ELF-1 (cell line): ENCODE measurements at regions not wholly inside any gene's neighbourhood (a gene's known extent, or its start where the extent isn't known, plus 50 kb on each side); places are given as distances from the start of the nearest gene placed in this dataset.
A peak's percentile ranks its signal among the peaks of the same experiment; 100 is the strongest.

ENCODE experiments used
- DNase-seq: peaks from one replicate; pipeline ENCODE4 v3.0.0-alpha.2; 2016; ENCODE audit warnings: low read depth, low spot score

DNA sequence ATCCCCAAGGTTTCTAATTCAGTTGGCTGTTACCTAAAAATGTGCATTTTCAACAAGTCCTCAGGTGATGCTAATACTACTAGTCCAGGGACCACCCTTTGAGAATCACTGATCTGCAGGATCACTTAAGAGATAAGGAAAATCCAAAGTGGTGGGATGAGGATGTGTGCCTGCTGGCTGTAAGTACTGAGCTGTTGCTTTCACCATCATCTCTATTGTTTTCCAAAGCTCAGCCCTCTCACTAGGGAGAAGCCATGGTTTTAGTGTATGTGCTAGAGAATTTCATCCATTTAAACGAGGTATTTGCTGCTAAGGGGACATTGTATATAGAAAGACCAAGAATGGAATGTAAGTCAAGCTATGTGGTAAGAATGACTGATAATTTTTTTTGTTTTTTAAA, 202.3 kb downstream of the KIF21A start:
- DNase-seq, result no peak

DNA sequence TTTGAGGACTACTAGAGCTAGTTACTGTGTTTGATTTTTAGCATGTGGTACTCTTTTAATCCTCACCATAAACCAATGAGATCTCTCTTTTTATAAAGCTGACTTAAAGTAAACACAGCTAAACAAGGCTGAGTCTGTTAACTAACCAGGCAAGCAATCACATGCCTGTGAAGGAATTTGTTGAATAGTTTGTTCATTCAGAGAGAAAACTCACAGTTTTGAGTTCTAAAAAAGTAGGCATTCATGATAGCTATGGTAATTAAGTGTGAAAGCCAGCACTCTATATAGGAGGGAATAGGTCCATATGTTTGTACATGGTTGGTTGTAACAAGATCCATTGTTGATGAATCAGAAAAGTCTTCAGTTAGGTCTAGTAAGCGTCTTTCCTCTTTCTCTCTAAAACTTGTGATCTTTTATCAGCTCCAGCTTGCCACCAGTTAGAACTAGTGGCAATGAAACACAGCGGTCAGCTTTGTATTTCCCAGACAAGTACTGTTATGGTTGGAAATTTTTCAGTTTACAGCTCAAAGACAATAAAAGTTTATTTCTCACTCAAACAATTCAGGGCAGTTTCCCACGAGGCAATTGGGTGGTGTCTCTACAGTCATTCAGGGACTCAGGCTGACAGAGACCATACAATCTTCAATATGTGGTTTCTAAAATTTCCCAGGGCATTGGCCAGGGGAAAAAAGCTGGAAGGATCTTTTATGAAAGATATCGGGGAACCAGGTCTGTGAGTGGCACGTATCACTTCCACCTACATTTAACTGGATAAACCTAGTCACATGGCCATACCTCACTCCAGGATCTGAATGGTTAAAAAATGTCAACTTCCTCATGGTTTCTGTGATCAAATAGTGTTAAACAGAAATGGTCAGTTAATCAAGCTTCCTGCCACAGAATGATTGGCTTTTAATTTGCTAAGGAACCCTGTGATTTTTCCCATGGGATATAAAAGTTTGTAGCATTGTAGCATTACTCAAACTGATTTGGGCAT, 203.1 kb downstream of the KIF21A start:
- DNase-seq, result no peak

DNA sequence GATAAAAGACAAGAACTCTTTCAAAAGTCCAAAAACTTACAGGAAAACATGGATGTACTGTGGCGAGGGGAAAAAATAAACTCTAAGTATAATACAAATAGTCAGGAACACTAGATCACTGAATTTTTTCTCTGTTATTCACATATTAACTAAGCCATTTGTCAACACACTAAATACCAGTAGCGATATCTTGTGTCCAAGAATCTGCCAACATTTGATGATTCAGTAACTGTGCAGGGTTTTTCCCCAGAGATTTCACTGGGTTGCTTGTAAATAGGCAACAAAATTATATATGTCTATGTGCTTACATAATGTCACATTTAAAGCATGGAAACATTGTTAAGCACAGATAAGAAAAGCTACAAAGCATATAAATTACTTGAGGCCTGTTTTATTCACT, 205.9 kb downstream of the KIF21A start:
- no peak for DNase-seq

DNA sequence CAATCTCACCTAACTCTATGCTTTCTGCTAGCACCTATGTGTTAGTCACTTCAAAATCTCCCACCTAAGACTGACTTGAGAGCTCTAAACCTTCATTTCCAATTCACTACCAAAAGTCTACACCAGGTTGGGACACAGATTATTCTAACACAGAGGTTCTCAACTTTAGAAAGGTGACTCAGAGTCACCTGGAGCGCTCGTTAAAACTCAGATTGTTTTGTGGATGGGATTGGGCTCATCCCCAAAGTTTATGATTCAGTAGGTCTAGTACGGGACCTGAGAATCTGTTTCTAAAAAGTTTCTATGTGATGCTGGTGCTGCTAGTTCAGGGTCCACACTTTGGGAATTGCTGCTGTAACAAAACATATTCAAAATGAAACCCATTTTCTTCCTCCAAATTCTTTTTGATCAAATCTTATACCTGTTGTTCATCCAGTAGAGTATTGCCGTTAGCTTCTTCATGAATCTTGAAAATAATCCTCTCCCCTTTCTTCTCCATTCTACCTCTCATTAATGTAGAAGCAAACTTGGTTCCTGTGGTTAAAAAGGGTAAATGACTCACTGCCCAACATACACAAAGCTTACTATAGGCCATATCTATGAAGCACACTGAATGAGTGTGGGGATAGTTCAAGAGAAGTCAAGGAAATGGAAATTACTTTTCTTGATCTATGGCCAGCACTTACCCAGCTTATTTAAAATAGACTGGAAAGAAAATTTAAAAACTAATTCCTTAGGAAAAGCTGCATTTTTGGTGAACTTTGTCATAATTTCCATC, 206.7 kb downstream of the KIF21A start:
- no peak for DNase-seq

DNA sequence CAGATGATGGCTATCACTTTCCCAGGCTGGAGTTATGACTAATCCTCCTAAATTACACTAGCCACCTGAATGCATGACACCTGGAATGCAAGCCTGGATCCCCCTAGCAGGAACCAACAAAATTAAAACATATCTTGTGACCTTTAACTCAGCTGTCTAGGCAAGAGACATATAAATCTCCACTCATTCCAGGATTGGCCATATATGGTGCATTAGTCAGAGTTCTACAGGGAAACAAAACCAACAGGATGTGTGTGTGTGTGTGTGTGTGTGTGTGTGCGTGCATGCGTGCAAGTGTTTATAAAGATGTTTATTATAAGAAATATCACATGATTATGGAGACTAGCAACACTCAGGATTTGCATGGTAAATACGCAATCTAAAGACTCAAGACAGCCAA, 212.8 kb downstream of the KIF21A start:
- DNase-seq, result no peak

DNA sequence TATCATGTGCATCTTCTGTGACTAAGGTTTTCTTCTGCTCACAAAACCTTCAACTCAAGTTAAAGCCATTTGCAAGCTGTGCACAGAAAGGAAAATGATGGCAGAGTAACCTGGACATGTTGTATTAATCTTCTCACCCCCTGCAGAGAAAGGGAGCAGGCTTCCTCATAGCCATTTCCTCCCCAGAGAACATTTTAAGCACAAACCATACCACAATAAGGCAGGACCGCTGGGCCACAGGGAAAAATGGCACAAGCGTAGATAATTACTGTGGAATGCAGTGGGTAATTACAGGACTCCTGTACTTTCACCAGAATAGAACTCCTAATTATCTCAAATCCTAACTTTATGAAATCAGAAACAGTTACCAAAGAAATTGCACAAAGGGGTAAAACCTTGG, 215.7 kb downstream of the KIF21A start:
- no peak for DNase-seq

DNA sequence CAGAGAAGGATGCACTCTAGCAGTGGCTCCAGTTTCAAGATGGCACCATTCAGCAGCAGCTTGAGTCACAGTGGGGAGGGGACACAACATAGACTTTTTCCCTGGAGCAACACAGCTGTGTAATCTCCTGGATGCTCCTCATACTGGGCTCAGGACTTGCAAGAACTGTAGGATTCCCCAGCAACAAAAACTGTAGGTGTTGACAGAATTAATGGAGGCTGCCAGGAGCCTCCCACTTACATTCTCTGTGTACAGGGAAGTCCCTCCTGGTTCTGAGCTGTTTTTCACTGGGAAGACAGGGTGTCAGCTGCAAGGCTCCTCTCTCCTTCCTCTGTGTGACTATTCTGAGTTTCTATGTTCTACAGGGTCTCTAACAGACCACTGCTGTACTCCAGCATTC, 217.9 kb downstream of the KIF21A start:
- no peak for DNase-seq

DNA sequence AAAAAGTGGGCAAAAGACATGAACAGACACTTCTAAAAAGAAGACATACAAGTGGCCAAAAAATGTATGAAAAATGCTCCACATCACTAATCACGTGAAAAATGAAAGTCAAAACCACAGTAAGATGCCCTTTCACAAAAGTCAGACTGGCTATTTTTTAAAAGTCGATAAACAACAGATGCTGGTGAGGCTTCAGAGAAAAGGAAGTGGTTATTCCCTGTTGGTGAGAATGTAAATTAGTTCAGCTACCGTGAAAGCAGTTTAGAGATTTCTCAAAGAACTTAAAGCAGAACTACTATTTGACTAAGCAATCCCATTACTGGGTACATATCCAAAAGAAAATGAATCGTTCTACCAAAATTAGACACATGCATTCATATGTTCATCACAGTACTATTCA, 237.0 kb downstream of the KIF21A start:
- no peak for DNase-seq

DNA sequence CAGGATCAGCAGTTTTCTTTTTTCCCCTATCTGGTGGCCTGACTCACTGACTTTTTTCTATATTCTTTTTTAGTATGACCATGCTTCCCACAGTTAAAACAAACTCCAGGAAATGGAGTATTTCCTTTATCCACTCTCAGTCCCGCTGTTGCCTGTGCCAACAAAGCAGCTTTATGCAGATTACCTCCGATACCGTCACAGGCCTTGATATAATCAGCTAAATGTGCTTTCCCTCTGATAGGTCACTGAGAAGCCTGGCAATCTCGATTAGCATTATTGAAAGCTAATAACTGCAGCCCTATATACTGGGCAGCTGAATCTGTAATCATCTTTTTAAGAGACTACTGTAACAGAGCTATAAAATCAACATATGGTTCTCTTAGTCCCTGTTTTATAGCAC, 243.6 kb downstream of the KIF21A start:
- DNase-seq, result no peak

DNA sequence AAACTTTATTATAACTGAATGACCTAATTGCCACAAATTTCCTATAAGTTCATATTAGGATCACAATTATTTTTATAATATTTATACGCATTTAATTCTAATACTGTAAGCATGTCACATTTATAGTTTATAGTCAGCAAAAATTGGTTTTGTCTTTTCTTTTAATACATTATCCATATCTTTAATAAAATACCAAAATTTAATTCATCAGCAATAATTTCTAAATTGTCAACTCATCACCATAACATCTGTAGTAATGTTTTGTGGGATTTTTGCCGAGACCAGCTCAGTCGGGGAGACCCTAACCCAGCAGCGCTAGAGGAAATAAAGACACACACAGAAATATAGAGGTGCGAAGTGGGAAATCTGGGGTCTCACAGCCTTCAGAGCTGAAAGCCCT, 254.2 kb downstream of the KIF21A start:
- DNase-seq, result no peak

DNA sequence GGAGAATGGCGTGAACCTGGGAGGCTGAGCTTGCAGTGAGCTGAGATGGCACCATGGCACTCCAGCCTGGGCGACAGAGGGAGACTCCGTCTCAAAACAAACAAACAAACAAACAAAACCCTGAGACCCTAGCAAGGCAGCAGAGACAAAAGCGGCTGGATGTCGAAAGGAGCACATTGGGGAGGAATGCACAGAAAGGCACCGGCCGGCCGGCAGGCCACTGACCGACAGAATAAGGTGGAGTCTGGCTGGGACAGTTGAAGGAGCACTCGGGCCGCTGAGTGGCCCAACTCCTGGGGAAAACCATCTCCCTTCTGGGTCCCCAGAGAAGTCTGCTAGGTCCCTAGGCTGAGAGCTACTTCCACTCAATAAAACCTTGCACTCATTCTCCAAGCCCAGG, 256.2 kb downstream of the KIF21A start:
- DNase-seq, result no peak

DNA sequence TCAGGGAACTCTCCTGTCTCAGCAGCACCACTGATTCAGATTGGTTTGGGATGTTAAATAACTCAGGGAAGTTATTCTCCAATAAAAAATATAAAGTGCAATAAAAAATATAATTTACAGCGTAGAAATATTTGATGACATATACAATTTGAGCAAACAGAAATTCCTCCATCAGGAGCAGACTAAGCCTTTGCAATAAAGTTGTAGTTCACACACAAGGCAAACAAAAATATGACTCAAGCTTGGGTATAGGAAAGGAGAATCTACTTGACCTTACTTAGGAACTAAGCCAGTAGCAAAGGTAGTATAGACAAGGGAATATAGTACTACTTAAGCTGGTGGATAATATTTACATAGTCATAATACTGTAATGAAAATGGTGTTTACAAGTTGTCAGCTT, 264.1 kb downstream of the KIF21A start:
- no peak for DNase-seq

DNA sequence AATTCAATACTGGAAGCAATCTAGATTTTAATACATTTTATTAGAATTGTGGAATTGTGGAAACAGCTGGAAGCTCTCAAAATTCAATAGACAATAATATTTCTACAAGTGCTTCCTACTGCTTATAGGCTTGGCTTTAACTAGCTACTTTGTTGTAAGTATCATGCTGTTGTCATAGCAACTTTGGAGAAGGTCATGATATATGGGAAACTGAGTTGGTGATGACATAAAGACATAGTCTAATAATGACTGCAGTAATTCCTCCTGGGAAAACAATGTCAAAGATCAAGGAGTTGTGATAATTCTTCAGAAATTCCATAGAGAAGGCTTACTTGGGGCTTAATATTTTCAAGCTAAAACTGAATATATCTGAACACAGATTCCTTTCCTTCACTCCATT, 266.6 kb downstream of the KIF21A start:
- no peak for DNase-seq

DNA sequence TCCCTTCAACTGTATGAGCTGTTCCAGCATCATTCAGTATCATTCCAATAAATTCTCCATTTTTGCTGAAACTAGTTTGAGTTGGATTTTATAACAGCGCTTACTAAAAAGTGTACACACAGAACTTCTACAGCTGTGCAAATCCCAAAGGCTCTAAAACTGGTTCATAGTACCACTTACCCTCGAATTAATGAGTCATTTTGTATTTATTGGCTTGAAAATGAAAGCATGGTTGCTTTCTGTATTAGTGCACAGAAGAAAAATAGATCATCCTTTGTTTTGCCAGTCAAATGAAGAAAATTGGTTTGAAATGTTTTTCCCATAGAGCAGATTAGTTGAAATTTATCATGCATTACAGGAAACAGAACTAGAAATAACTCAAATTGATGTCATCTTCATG, 268.3 kb upstream of the CPNE8 start:
- DNase-seq, result no peak

DNA sequence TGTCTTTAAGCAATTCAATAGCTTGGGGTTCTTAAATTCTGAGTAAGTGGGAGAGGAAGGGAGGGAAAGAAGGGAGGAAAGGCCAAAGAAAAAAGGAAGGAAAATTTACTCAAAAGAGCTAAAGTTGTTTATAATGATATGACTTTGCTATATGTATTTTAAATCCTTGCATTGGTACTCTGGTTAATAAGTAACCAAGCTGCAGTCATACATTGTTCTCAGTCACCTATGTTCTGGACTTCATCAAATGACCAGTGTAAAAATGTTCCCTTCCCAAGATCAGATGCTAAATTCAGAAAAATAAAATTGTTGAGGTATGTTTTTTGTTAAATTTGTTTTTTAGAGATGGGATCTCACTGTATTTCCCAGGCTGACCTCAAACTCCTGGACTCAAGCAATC, 259.9 kb upstream of the CPNE8 start:
- no peak for DNase-seq

DNA sequence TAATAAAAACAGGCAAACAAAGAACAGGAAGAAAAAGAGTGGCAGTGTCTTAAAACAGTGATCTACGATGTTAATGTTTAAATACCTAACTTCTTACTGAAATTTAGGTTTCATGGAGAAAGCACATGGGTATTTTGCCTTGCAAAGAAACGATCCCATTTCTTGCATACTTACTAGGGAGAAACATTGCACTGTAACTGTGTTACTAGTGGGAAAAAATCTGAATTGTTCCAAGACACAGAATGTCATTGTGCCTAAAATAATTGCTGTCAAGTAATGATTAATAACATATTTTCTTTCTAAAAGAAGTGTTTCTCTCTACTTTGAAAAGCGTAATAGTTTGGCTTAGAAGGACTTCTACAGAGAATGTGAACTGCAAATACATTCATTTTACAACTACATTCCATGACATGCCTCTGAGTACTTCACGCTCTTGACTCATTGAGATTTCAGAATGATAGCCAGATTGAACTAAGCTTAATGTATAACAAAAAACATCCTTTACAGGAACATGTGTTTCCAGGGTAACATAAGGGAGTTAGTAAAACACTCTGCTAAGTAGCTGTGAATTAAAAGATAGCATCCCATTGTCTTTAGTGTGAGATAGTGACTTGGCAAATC, 256.2 kb upstream of the CPNE8 start:
- no peak for DNase-seq

DNA sequence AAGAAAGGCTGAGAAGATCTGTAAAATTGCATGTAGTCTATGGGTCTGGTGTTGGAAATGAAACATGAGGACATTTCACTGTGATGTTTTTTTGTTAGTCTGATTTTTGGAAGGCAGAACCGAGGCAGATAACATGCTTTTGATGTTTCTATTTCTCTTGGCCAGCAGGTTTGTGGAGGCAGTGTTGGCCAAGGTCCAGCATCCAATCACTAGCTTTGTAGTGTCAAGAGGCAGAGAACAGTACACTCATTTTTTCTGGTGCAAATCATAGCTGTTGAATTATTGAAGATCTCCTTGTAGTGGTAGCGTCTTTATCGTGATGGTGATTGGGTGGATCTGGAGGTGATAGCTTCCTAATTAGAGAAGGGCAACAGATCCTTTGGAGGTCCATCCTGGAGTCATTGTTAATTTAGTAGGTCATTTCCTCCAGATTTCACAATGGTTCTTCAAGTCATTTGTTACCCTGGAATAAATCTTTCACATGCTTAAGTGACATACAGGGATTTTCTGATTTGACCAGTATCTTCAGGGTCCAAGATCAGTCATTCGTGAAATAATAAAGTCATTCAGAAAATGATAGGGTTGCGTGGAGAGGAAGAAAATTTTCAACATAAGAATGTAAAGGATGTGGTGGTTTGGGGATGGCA, 252.4 kb upstream of the CPNE8 start:
- DNase-seq, result no peak

DNA sequence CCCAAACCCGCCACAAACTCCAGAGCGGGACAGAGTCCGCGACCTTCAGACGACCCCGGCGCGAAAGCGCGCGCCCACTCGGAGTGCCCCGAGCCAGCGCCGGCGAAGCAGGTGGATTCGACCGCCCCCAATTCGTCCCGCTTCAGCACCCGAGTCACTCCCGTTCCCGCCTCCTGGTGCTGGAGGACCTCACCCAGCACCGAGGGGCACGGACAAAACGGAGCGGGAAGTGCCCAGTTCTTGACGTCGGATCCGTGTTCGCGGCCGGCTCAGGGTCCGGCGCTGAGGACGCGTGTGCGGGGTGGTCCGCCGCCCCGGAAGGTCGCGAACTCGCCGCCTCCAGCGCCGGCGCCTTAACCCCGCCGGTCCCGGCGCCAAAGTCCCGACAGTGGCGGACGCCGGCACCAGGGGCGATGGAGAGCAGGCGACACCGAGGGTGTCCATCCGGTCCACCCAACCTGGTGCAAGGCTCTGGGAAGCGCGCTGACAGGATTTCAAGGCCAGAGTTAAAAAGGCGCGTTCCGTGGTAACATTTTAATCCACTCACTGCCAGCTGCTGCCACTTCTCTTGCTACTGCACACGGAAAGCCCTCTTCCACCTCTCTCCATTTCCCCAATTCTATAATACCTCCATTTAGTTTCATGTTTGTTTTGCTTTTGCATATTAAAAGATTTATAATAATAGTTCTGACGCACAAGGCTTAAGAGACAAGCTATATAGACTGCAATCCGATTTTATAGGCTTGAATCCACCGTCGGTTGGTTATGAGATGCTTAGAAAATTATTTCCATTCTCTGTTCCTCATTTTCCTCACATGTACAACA, 240.0 kb upstream of the CPNE8 start:
- peak; percentile 90 for DNase-seq

DNA sequence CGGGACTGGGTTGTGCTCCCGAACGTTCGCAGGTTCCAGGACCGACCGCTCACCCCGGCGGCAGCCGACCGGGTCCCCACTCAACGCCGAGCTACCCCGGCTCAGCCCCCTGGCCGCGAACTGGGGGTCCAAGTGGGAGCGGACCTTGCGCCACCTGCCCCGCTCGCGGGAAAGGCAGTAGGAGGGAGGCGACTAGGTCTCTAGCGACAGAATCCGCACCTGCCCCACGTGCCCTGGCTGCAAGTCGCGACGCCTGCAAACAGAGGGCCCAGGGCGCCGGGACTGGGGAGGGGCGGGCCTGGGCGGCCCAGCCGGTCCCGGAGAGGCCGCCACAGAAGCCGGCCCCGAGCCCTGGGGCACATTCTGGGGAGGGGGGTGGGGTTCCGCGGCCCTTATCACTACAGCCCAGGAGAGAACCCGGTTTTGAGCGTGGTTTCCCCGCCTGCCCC, 239.2 kb upstream of the CPNE8 start:
- peak; percentile 63 for DNase-seq

DNA sequence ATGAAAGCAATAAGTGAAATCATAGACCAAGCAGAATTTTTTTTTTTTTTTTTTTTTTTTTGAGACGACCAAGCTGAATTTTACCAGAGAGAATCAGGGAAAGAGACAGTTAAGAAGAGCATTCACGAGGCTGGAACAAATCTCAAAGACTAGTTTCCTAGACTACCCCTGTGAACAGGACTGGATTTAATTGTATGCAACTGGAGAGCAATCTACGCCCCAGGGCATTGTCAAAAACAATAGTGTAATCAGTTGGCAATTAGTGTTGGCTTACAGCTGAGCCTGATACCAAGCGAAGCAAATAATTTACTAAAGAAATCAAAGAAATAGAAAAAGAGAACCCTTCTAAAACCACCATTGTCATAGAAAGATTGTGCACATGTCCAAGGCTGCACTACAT, 232.9 kb upstream of the CPNE8 start:
- DNase-seq, result peak; percentile 12

DNA sequence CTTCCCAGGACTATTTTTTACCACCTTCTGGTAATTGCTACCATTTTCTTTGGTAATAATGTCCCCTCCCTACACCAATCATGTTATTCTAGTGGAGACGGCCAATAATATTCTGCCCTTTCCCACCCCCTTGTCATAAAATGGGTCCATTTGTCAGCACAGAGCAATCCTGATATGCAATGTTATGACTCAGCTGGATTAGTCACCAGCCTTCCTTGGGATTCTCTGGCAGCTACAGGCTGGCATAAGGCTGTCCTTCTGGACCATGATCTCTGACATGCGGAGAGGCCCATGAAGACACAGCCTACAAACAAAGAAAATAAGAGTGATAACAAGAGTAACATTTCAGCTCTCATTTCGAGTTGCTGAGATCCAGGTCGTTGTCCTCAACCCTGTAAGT, 222.0 kb upstream of the CPNE8 start:
- no peak for DNase-seq
